Trophoblast cell (in vitro differentiated cells and primary cell): ENCODE measurements at regions not wholly inside any gene's neighbourhood (a gene's known extent, or its start where the extent isn't known, plus 50 kb on each side); places are given as distances from the start of the nearest gene placed in this dataset.

Source experiments
- DNase-seq, 2 donors: peaks; one replicate each; pipeline ENCODE4 v3.0.0-alpha.2; 2016
- H2AFZ ChIP-seq: 2 replicates; pipeline ENCODE4 v1.6.1; 2013; ENCODE audit warnings: low read length, moderate library complexity, mild to moderate bottlenecking; ENCODE audit not compliant: insufficient read depth, poor library complexity
- H2AK5ac ChIP-seq: 2 replicates; pipeline ENCODE4 v1.6.1; 2013; ENCODE audit warnings: mild to moderate bottlenecking, low read length
- H2BK120ac ChIP-seq: 2 replicates; pipeline ENCODE4 v1.6.1; 2013; ENCODE audit warnings: low read length, mild to moderate bottlenecking, moderate library complexity; ENCODE audit not compliant: insufficient read depth, poor library complexity
- H2BK12ac ChIP-seq: 2 replicates; pipeline ENCODE4 v1.6.1; 2013; ENCODE audit warnings: mild to moderate bottlenecking, low read length, moderate library complexity
- H2BK5ac ChIP-seq: 2 replicates; pipeline ENCODE4 v1.6.1; 2013; ENCODE audit warnings: low read length, low read depth, moderate library complexity, mild to moderate bottlenecking; ENCODE audit not compliant: poor library complexity
- H3K14ac ChIP-seq: 2 replicates; pipeline ENCODE4 v1.6.1; 2013; ENCODE audit warnings: mild to moderate bottlenecking, low read length
- H3K18ac ChIP-seq: 2 replicates; pipeline ENCODE4 v1.6.1; 2013; ENCODE audit warnings: mild to moderate bottlenecking, low read length
- H3K23ac ChIP-seq: 2 replicates; pipeline ENCODE4 v1.6.1; 2013; ENCODE audit warnings: low read length
- H3K27ac ChIP-seq: 2 replicates; pipeline ENCODE4 v1.5.1; 2013; ENCODE audit warnings: low read depth, mild to moderate bottlenecking, inconsistent platforms, low read length, moderate library complexity
- H3K27me3 ChIP-seq: 2 replicates; pipeline ENCODE4 v1.6.1; 2013; ENCODE audit warnings: inconsistent platforms, mild to moderate bottlenecking, low read length, moderate library complexity; ENCODE audit not compliant: insufficient read depth
- H3K36me3 ChIP-seq, 2 experiments: 1 replicate in 1 of 2; 2 replicates in 1 of 2; pipeline ENCODE4 v1.6.1; 2013; ENCODE audit warnings: low read length in 2 of 2, mild to moderate bottlenecking in 2 of 2, moderate library complexity in 1 of 2; ENCODE audit not compliant: insufficient read depth in 2 of 2, control insufficient read depth in 1 of 2
- H3K4ac ChIP-seq: 2 replicates; pipeline ENCODE4 v1.6.1; 2013; ENCODE audit warnings: low read depth, mild to moderate bottlenecking, low read length, moderate library complexity
- H3K4me1 ChIP-seq, 2 experiments: 1 replicate in 1 of 2; 2 replicates in 1 of 2; pipeline ENCODE4 v1.6.1; 2013; ENCODE audit warnings: low read length in 2 of 2, mild to moderate bottlenecking in 2 of 2, moderate library complexity in 1 of 2; ENCODE audit not compliant: insufficient read depth in 2 of 2, control insufficient read depth in 1 of 2
- H3K4me2 ChIP-seq: 2 replicates; pipeline ENCODE4 v1.6.1; 2013; ENCODE audit warnings: inconsistent platforms, mild to moderate bottlenecking, low read length, moderate library complexity
- H3K4me3 ChIP-seq: 2 replicates; pipeline ENCODE4 v1.5.1; 2013; ENCODE audit warnings: mild to moderate bottlenecking, low read depth, low read length, inconsistent platforms
- H3K79me1 ChIP-seq: one replicate; pipeline ENCODE4 v1.6.1; 2013; ENCODE audit warnings: low read length
- H3K79me2 ChIP-seq: 2 replicates; pipeline ENCODE4 v1.6.1; 2013; ENCODE audit warnings: low read length, mild to moderate bottlenecking; ENCODE audit not compliant: control insufficient read depth, insufficient read depth, poor library complexity
- H3K9ac ChIP-seq: 2 replicates; pipeline ENCODE4 v1.6.1; 2013; ENCODE audit warnings: mild to moderate bottlenecking, low read length
- H3K9me3 ChIP-seq: 2 replicates; pipeline ENCODE4 v1.6.1; 2013; ENCODE audit warnings: low read depth, mild to moderate bottlenecking, control low read depth, inconsistent platforms, low read length; ENCODE audit not compliant: insufficient read depth
- H4K12ac ChIP-seq: 2 replicates; pipeline ENCODE4 v1.6.1; 2013; ENCODE audit warnings: low read depth, mild to moderate bottlenecking, low read length, moderate library complexity
- H4K8ac ChIP-seq: 2 replicates; pipeline ENCODE4 v1.6.1; 2013; ENCODE audit warnings: low read depth, mild to moderate bottlenecking, low read length, moderate library complexity
- H4K91ac ChIP-seq: one replicate; pipeline ENCODE4 v1.6.1; 2013; ENCODE audit warnings: low read depth, mild to moderate bottlenecking, low read length, moderate library complexity
- WGBS: extraction: QIAGEN DNeasy Blood & Tissue Kit; methylation state at CpG from one replicate; pipeline ENCODE4 v1.1.7; 2013; ENCODE audit warnings: missing lambda C conversion rate; ENCODE audit not compliant: insufficient read length, insufficient coverage; ENCODE audit errors: extremely low coverage; 5-methylcytosine and 5-hydroxymethylcytosine counted together

- H3K4me3 ChIP-seq: no peak overlapping the region
- peaks cover 8 to 9% of the 10 kb centered on the region in 2 experiments for H3K4me1 ChIP-seq
- H2BK12ac ChIP-seq: peak overlapping the region; percentile 82
- H3K18ac ChIP-seq: no peak overlapping the region
- DNase-seq: no peak
- no peak overlapping the region for H2AFZ ChIP-seq
- no peak overlapping the region for H3K4me2 ChIP-seq
- peak overlapping the region; percentile 41 for H2BK120ac ChIP-seq
- no peak overlapping the region for H4K8ac ChIP-seq
- H4K91ac ChIP-seq: peak overlapping the region; percentile 30
- no peak overlapping the region for H4K12ac ChIP-seq
- no peaks in the 10 kb centered on the region for H3K27me3 ChIP-seq
- H3K79me1 ChIP-seq: peaks cover 10% of the 10 kb centered on the region
- WGBS: no CpG with 5 or more reads among the region's 2 CpGs
- H2AK5ac ChIP-seq: no peak overlapping the region
- no peak overlapping the region for H3K4ac ChIP-seq
- H3K14ac ChIP-seq: peak overlapping the region; percentile 4
- no peaks in the 10 kb centered on the region for H3K79me2 ChIP-seq
- H3K36me3 ChIP-seq: no peaks in the 10 kb centered on the region
- no peak overlapping the region for H3K27ac ChIP-seq
- no peak overlapping the region for H3K9ac ChIP-seq
- no peak overlapping the region for H2BK5ac ChIP-seq
- H3K9me3 ChIP-seq: peaks cover 6% of the 10 kb centered on the region
- no peak overlapping the region for H3K23ac ChIP-seq
Measured at GRCh38 chr2:39524061-39524460, 87.0 kb upstream of the MAP4K3 start.

- H3K27ac ChIP-seq: peak overlapping the region; percentile 33
- no peak overlapping the region for H3K4me2 ChIP-seq
- peak overlapping the region; percentile 63 for H2BK12ac ChIP-seq
- H3K4me1 ChIP-seq: peaks cover 8 to 10% of the 10 kb centered on the region in 2 experiments
- no peak overlapping the region for H3K23ac ChIP-seq
- no peak overlapping the region for H2BK5ac ChIP-seq
- peaks cover 6% of the 10 kb centered on the region for H3K9me3 ChIP-seq
- no peak overlapping the region for H2AK5ac ChIP-seq
- no peak overlapping the region for H3K4me3 ChIP-seq
- no peak overlapping the region for H4K91ac ChIP-seq
- no peak overlapping the region for H2AFZ ChIP-seq
- no peaks in the 10 kb centered on the region for H3K79me2 ChIP-seq
- no peaks in the 10 kb centered on the region for H3K36me3 ChIP-seq
- H3K14ac ChIP-seq: peak overlapping the region; percentile 32
- H4K8ac ChIP-seq: no peak overlapping the region
- peaks cover 10% of the 10 kb centered on the region for H3K79me1 ChIP-seq
- no CpG with 5 or more reads among the region's 7 CpGs for whole genome bisulfite sequencing
- no peak overlapping the region for H3K9ac ChIP-seq
- H3K4ac ChIP-seq: no peak overlapping the region
- H4K12ac ChIP-seq: no peak overlapping the region
- DNase-seq: no peak
- H3K27me3 ChIP-seq: no peaks in the 10 kb centered on the region
- no peak overlapping the region for H3K18ac ChIP-seq
- H2BK120ac ChIP-seq: no peak overlapping the region
Measured at GRCh38 chr2:39524756-39525635, 87.9 kb upstream of the MAP4K3 start.

GRCh38 chr2:39525636-39526412 lies 88.7 kb upstream of the MAP4K3 start:
- no peak overlapping the region for H2AFZ ChIP-seq
- H3K27me3 ChIP-seq: no peaks in the 10 kb centered on the region
- peak overlapping the region; percentile 86 for H2AK5ac ChIP-seq
- no peak overlapping the region for H2BK5ac ChIP-seq
- H3K27ac ChIP-seq: no peak overlapping the region
- H3K36me3 ChIP-seq: no peaks in the 10 kb centered on the region
- WGBS: no CpG with 5 or more reads among the region's 7 CpGs
- H3K79me2 ChIP-seq: no peaks in the 10 kb centered on the region
- no peak overlapping the region for H3K23ac ChIP-seq
- H3K14ac ChIP-seq: no peak overlapping the region
- peaks cover 10% of the 10 kb centered on the region for H3K79me1 ChIP-seq
- H3K9ac ChIP-seq: no peak overlapping the region
- peaks cover 8 to 10% of the 10 kb centered on the region in 2 experiments for H3K4me1 ChIP-seq
- H3K9me3 ChIP-seq: peaks cover 6% of the 10 kb centered on the region
- H4K91ac ChIP-seq: no peak overlapping the region
- DNase-seq: no peak
- H4K8ac ChIP-seq: no peak overlapping the region
- H2BK120ac ChIP-seq: no peak overlapping the region
- H3K18ac ChIP-seq: no peak overlapping the region
- H3K4me3 ChIP-seq: no peak overlapping the region
- no peak overlapping the region for H3K4ac ChIP-seq
- H3K4me2 ChIP-seq: no peak overlapping the region
- no peak overlapping the region for H4K12ac ChIP-seq
- peak overlapping the region; percentile 63 for H2BK12ac ChIP-seq

GRCh38 chr2:39528701-39529100 lies 91.6 kb upstream of the MAP4K3 start:
- Histone ChIP-seq H4K91ac (no peak overlapping the region), H2AK5ac (no peak overlapping the region), H3K4me2 (no peak overlapping the region), H3K27ac (no peak overlapping the region), H3K14ac (no peak overlapping the region), H3K36me3 (no peaks in the 10 kb centered on the region), H3K9ac (no peak overlapping the region), H3K4me3 (no peak overlapping the region), H3K18ac (no peak overlapping the region), H3K4me1 (peaks cover 9 to 10% of the 10 kb centered on the region in 2 experiments), H3K23ac (no peak overlapping the region), H2BK12ac (peak overlapping the region; percentile 50), H4K12ac (no peak overlapping the region), H3K4ac (no peak overlapping the region), H2BK5ac (no peak overlapping the region), H2BK120ac (no peak overlapping the region), H3K79me2 (no peaks in the 10 kb centered on the region), H3K27me3 (no peaks in the 10 kb centered on the region), H3K79me1 (peaks cover 9% of the 10 kb centered on the region), H3K9me3 (no peaks in the 10 kb centered on the region), H4K8ac (no peak overlapping the region), H2AFZ (no peak overlapping the region)
- no peak for DNase-seq
- WGBS: no CpG with 5 or more reads among the region's 5 CpGs
